GM23338 (cell line): ENCODE measurements at regions not wholly inside any gene's neighbourhood (a gene's known extent, or its start where the extent isn't known, plus 50 kb on each side); places are given as distances from the start of the nearest gene placed in this dataset.

Source experiments
- ATAC-seq: fragments of 200-7000 bp; cut with Tn5 transposase; 3 replicates; pipeline ENCODE4 v1.9.1; 2020
- DNase-seq: peaks from one replicate; pipeline ENCODE4 v3.0.0-alpha.2; 2015; ENCODE audit warnings: low spot score
- H2AFZ ChIP-seq: fragments of 200-600 bp; sonication (generic); 2 replicates; pipeline ENCODE4 v1.8.0; 2016; ENCODE audit warnings: antibody characterized with exemption, mild to moderate bottlenecking, moderate library complexity
- H3F3A ChIP-seq: fragments of 200-600 bp; sonication (generic); replicated peaks from 2 replicates; pipeline ENCODE4 v1.8.0; 2017; ENCODE audit warnings: antibody characterized with exemption, mixed run types, low read depth
- H3K27ac ChIP-seq: fragments of 200-600 bp; sonication (generic); 2 replicates; pipeline ENCODE4 v1.6.1; 2016; ENCODE audit warnings: low read depth
- H3K27me3 ChIP-seq: fragments of 200-600 bp; sonication (generic); 2 replicates; pipeline ENCODE4 v1.8.0; 2016; ENCODE audit warnings: mild to moderate bottlenecking, mixed run types, moderate library complexity; ENCODE audit not compliant: insufficient read depth
- H3K36me3 ChIP-seq: fragments of 200-600 bp; sonication (generic); 2 replicates; pipeline ENCODE4 v1.8.0; 2016; ENCODE audit warnings: mild to moderate bottlenecking; ENCODE audit not compliant: insufficient read depth
- H3K4me1 ChIP-seq: fragments of 200-600 bp; sonication (generic); 2 replicates; pipeline ENCODE4 v1.8.0; 2016; ENCODE audit warnings: mild to moderate bottlenecking, moderate library complexity; ENCODE audit not compliant: insufficient read depth
- H3K4me2 ChIP-seq: fragments of 200-600 bp; sonication (generic); 2 replicates; pipeline ENCODE4 v1.7.1; 2017; ENCODE audit warnings: mixed run types
- H3K4me3 ChIP-seq: fragments of 200-600 bp; sonication (generic); 2 replicates; pipeline ENCODE4 v1.6.1; 2016; ENCODE audit warnings: mixed run types
- H3K79me2 ChIP-seq: fragments of 200-600 bp; sonication (generic); replicated peaks from 2 replicates; pipeline ENCODE4 v1.8.0; 2017; ENCODE audit warnings: mild to moderate bottlenecking; ENCODE audit not compliant: insufficient read depth
- H3K9me2 ChIP-seq: fragments of 200-600 bp; sonication (generic); 2 replicates; pipeline ENCODE4 v1.8.0; 2017; ENCODE audit not compliant: insufficient read depth
- H4K20me1 ChIP-seq: fragments of 200-600 bp; sonication (generic); replicated peaks from 2 replicates; pipeline ENCODE4 v1.8.0; 2017; ENCODE audit warnings: mild to moderate bottlenecking; ENCODE audit not compliant: insufficient read depth
- H3K27ac Mint-ChIP-seq: 2 replicates; pipeline ENCODE4 v1.8.0; 2020; ENCODE audit warnings: inconsistent platforms, mild to moderate bottlenecking, moderate library complexity, mixed read lengths
- H3K27me3 Mint-ChIP-seq: 3 replicates; pipeline ENCODE4 v1.8.0; 2022; ENCODE audit warnings: low read depth, mild to moderate bottlenecking, moderate library complexity, mixed read lengths, inconsistent platforms; ENCODE audit not compliant: insufficient read depth, poor library complexity
- H3K36me3 Mint-ChIP-seq: 3 replicates; pipeline ENCODE4 v1.8.0; 2021; ENCODE audit warnings: low read depth, mild to moderate bottlenecking, inconsistent platforms, moderate library complexity, mixed read lengths
- H3K4me1 Mint-ChIP-seq: 3 replicates; pipeline ENCODE4 v1.8.0; 2020; ENCODE audit warnings: mild to moderate bottlenecking, inconsistent platforms, mixed read lengths
- H3K4me3 Mint-ChIP-seq: 3 replicates; pipeline ENCODE4 v1.8.0; 2021; ENCODE audit warnings: moderate library complexity, mild to moderate bottlenecking, inconsistent platforms, mixed read lengths
- H3K9me3 Mint-ChIP-seq: 3 replicates; pipeline ENCODE4 v1.8.0; 2020; ENCODE audit warnings: moderate library complexity, mild to moderate bottlenecking, inconsistent platforms, mixed read lengths
- CREB1 ChIP-seq: fragments of 250-450 bp; sonication (Bioruptor Pico); IDR thresholded peaks from 2 replicates; pipeline ENCODE4 v1.5.0; 2020; ENCODE audit warnings: low read depth, mild to moderate bottlenecking, moderate library complexity
- CTCF ChIP-seq, 2 experiments: fragments of 200-600 bp in 1 of 2; sonication (generic) in 1 of 2; conservative IDR thresholded peaks; 2 replicates each; pipeline versions ENCODE4 v1.5.1 to v1.6.1; 2016 to 2017; ENCODE audit warnings: antibody characterized with exemption in 2 of 2, low read depth in 2 of 2, mild to moderate bottlenecking in 2 of 2, moderate library complexity in 1 of 2
- ETS1 ChIP-seq: IDR thresholded peaks from 2 replicates; pipeline ENCODE4 v1.6.1; 2016; ENCODE audit warnings: antibody characterized with exemption
- EZH2 ChIP-seq: fragments of 200-600 bp; sonication (generic); IDR thresholded peaks from one replicate; pipeline ENCODE4 v1.8.0; 2017; ENCODE audit warnings: antibody characterized with exemption, mild to moderate bottlenecking, low read depth; ENCODE audit not compliant: unreplicated experiment
- EZH2phosphoT487 ChIP-seq: fragments of 200-600 bp; sonication (generic); IDR thresholded peaks from one replicate; pipeline ENCODE4 v1.8.1; 2018; ENCODE audit warnings: antibody characterized with exemption; ENCODE audit not compliant: unreplicated experiment
- JUNB ChIP-seq: IDR thresholded peaks from one replicate; pipeline ENCODE4 v1.6.1; 2016; ENCODE audit warnings: antibody characterized with exemption; ENCODE audit not compliant: unreplicated experiment
- NANOG ChIP-seq: IDR thresholded peaks from 2 replicates; pipeline ENCODE4 v1.6.1; 2016; ENCODE audit warnings: antibody characterized with exemption, borderline replicate concordance
- POLR2AphosphoS5 ChIP-seq: IDR thresholded peaks from 2 replicates; pipeline ENCODE4 v1.6.1; 2016; ENCODE audit warnings: antibody characterized with exemption, low read depth
- REST ChIP-seq: IDR thresholded peaks from one replicate; pipeline ENCODE4 v1.6.1; 2018; ENCODE audit warnings: antibody characterized with exemption; ENCODE audit not compliant: unreplicated experiment
- STAT1 ChIP-seq: IDR thresholded peaks from one replicate; pipeline ENCODE4 v1.6.1; 2016; ENCODE audit warnings: antibody characterized with exemption; ENCODE audit not compliant: unreplicated experiment
- ZNF114 ChIP-seq: fragments of 250-450 bp; sonication (Bioruptor Pico); IDR thresholded peaks from 2 replicates; pipeline ENCODE4 v1.5.0; 2020; ENCODE audit warnings: mild to moderate bottlenecking, moderate library complexity
- ZNF331 ChIP-seq: fragments of 250-450 bp; sonication (Bioruptor Pico); IDR thresholded peaks from 2 replicates; pipeline ENCODE4 v1.5.0; 2020; ENCODE audit warnings: low read depth, mild to moderate bottlenecking, moderate library complexity
- ZNF462 ChIP-seq: fragments of 250-450 bp; sonication (Bioruptor Pico); IDR thresholded peaks from 2 replicates; pipeline ENCODE4 v1.5.0; 2020; ENCODE audit warnings: mild to moderate bottlenecking, moderate library complexity

- TF ChIP-seq POLR2AphosphoS5 = no peak
- TF ChIP-seq CTCF (conservative IDR thresholded peaks at IDR 0.05; ENCODE audit: low read depth in 2 of 2) = no peak
- no peak for TF ChIP-seq ZNF114
- TF ChIP-seq EZH2 = no peak
- no peak for TF ChIP-seq EZH2phosphoT487
- no peak for TF ChIP-seq ETS1
- TF ChIP-seq NANOG = no peak
These were observed 165.8 kb upstream of the B3GAT1 start (continued) for GRCh38 chr11:134577751-134578395.

- H3K27ac ChIP-seq = no peak overlapping the region
- no peaks in the 10 kb centered on the region for H3K4me1 ChIP-seq
- DNase-seq (no peak), ATAC-seq (no peak)
- Mint-ChIP-seq H3K9me3 (no peaks in the 10 kb centered on the region), H3K4me3 (no peak overlapping the region), H3K4me1 (peaks cover 10% of the 10 kb centered on the region; the same call in 2 of the 3 replicates), H3K27me3 (peaks cover 7% of the 10 kb centered on the region), H3K27ac (no peak overlapping the region), H3K36me3 (no peaks in the 10 kb centered on the region)
- no peaks in the 10 kb centered on the region for H3K79me2 ChIP-seq
- H4K20me1 ChIP-seq = no peaks in the 10 kb centered on the region
- H3F3A ChIP-seq = no peaks in the 10 kb centered on the region
- no peaks in the 10 kb centered on the region for H3K9me2 ChIP-seq
- H3K27me3 ChIP-seq = no peaks in the 10 kb centered on the region
- no peak overlapping the region for H2AFZ ChIP-seq
- no peak overlapping the region for H3K4me2 ChIP-seq
- no peak overlapping the region for H3K4me3 ChIP-seq
- H3K36me3 ChIP-seq = no peaks in the 10 kb centered on the region
- TF ChIP-seq ZNF331 (CRISPR knock-in tag) (no peak), JUNB (no peak), EZH2 (no peak), STAT1 (no peak), ZNF462 (no peak), POLR2AphosphoS5 (no peak), REST (no peak), EZH2phosphoT487 (no peak), CREB1 (CRISPR knock-in tag) (no peak)
These were observed 164.7 kb upstream of the B3GAT1 start for GRCh38 chr11:134576721-134577171.
